Stimulated activated CD4-positive, alpha-beta T cell treated with anti-CD3 and anti-CD28 coated beads, Interleukin-1b, Interleukin-23, amount 100 ng/mL, for 1 hour (primary cell): ENCODE measurements at regions not wholly inside any gene's neighbourhood (a gene's known extent, or its start where the extent isn't known, plus 50 kb on each side); places are given as distances from the start of the nearest gene placed in this dataset.
"Not testable (repeated sequence)": the region's sequence is repeated elsewhere in the genome, so short reads cannot be mapped to it uniquely, and the experiment has no call there.

Source experiments
- DNase-seq, 2 donors: peaks; one replicate each; pipeline ENCODE4 v3.0.0-alpha.2; 2020; ENCODE audit warnings: low read depth in 2 of 2

GRCh38 chr15:95075792-95076677 is 844.7 kb downstream of the MCTP2 start:
- no peak for DNase-seq

- no peak for DNase-seq
Observed at GRCh38 chr15:95076678-95076990, 845.3 kb downstream of the MCTP2 start.

- no peak for DNase-seq
Observed at GRCh38 chr15:95078003-95078402, 846.6 kb downstream of the MCTP2 start.

- not testable (repeated sequence) for DNase-seq
Observed at GRCh38 chr15:95080228-95080627, 848.9 kb downstream of the MCTP2 start.

GRCh38 chr15:95085056-95085455 is 853.7 kb downstream of the MCTP2 start:
- no peak for DNase-seq

GRCh38 chr15:95086531-95087252 is 855.3 kb downstream of the MCTP2 start:
- DNase-seq: no peak

GRCh38 chr15:95087253-95087609 is 855.9 kb downstream of the MCTP2 start:
- no peak for DNase-seq

- no peak for DNase-seq
Observed at GRCh38 chr15:95091444-95091843, 860.1 kb downstream of the MCTP2 start.

GRCh38 chr15:95095250-95095649 is 863.9 kb downstream of the MCTP2 start:
- no peak for DNase-seq

GRCh38 chr15:95096651-95097050 is 865.3 kb downstream of the MCTP2 start:
- DNase-seq: no peak

- no peak for DNase-seq
Observed at GRCh38 chr15:95097361-95097760, 866.0 kb downstream of the MCTP2 start.

- no peak for DNase-seq
Observed at GRCh38 chr15:95105229-95105628, 873.9 kb downstream of the MCTP2 start.

- DNase-seq: no peak
Observed at GRCh38 chr15:95106801-95107200, 875.4 kb downstream of the MCTP2 start.

- DNase-seq: no peak
Observed at GRCh38 chr15:95108673-95109072, 877.3 kb downstream of the MCTP2 start.

- DNase-seq: no peak
Observed at GRCh38 chr15:95111969-95112368, 880.6 kb downstream of the MCTP2 start.

GRCh38 chr15:95113041-95113440 is 881.7 kb downstream of the MCTP2 start:
- DNase-seq: no peak

- DNase-seq: no peak
Observed at GRCh38 chr15:95119041-95119610, 887.8 kb downstream of the MCTP2 start.

- no peak for DNase-seq
Observed at GRCh38 chr15:95120595-95120994, 889.2 kb downstream of the MCTP2 start.

- no peak for DNase-seq
Observed at GRCh38 chr15:95121191-95121590, 889.8 kb downstream of the MCTP2 start.

GRCh38 chr15:95125803-95126202 is 894.4 kb downstream of the MCTP2 start:
- DNase-seq: no peak

GRCh38 chr15:95127356-95127755 is 896.0 kb downstream of the MCTP2 start:
- no peak for DNase-seq

GRCh38 chr15:95129574-95129973 is 898.2 kb downstream of the MCTP2 start:
- no peak for DNase-seq

GRCh38 chr15:95131131-95131556 is 899.8 kb downstream of the MCTP2 start:
- DNase-seq: no peak
